Calu3 (cell line): ENCODE measurements at regions not wholly inside any gene's neighbourhood (a gene's known extent, or its start where the extent isn't known, plus 50 kb on each side); places are given as distances from the start of the nearest gene placed in this dataset.

Experiments
- BruUV-seq: library from RNA; stranded (reverse); fragments of 400-500 nt; replicated peaks from 2 replicates; lab custom pipeline; 2021; lab: Mats Ljungman, UMichigan
- CTCF ChIA-PET: fragments of 300-600 bp; sonication (Branson Sonifier 250); formaldehyde crosslinking; loops from one replicate; lab custom pipeline; 2022; ENCODE audit warnings: antibody characterized with exemption; lab: Charles Lee
- DNase-seq: peaks from one replicate; pipeline ENCODE4 v3.0.0; 2022
- H3K27ac Mint-ChIP-seq: one replicate; pipeline ENCODE4 v1.8.0; 2022; ENCODE audit warnings: mixed read lengths; ENCODE audit not compliant: unreplicated experiment
- H3K27me3 Mint-ChIP-seq: one replicate; pipeline ENCODE4 v1.8.0; 2022; ENCODE audit warnings: mixed read lengths; ENCODE audit not compliant: unreplicated experiment
- H3K36me3 Mint-ChIP-seq: one replicate; pipeline ENCODE4 v1.8.0; 2022; ENCODE audit warnings: mild to moderate bottlenecking, moderate library complexity, mixed read lengths; ENCODE audit not compliant: insufficient read depth, unreplicated experiment
- H3K4me1 Mint-ChIP-seq: one replicate; pipeline ENCODE4 v1.8.0; 2022; ENCODE audit warnings: mild to moderate bottlenecking, low read depth, mixed read lengths; ENCODE audit not compliant: unreplicated experiment
- H3K4me3 Mint-ChIP-seq: one replicate; pipeline ENCODE4 v1.8.0; 2022; ENCODE audit warnings: mild to moderate bottlenecking, low read depth, moderate library complexity, mixed read lengths; ENCODE audit not compliant: unreplicated experiment
- H3K9me3 Mint-ChIP-seq: one replicate; pipeline ENCODE4 v1.8.0; 2022; ENCODE audit warnings: low read depth, mixed read lengths; ENCODE audit not compliant: unreplicated experiment
- CTCF ChIP-seq: fragments of 200-600 bp; IDR thresholded peaks from one replicate; pipeline ENCODE4 v1.8.0; 2022; ENCODE audit warnings: antibody characterized with exemption; ENCODE audit not compliant: unreplicated experiment
- intact Hi-C: fragments of 100-400 bp; cut with micrococcal nuclease; formaldehyde crosslinking; loops from one replicate; pipeline ENCODE4 v1.10.0; 2022; ENCODE audit not compliant: unreplicated experiment

GRCh38 chr12:105616971-105617540 lies 286.6 kb downstream of the C12orf75 start:
- intact Hi-C loops: no loop called here
- Mint-ChIP-seq H3K27me3 (peaks cover 11% of the 10 kb centered on the region), H3K4me1 (no peaks in the 10 kb centered on the region), H3K36me3 (no peaks in the 10 kb centered on the region), H3K4me3 (no peak overlapping the region), H3K27ac (no peak overlapping the region), H3K9me3 (no peaks in the 10 kb centered on the region)
- no peak for DNase-seq
- CTCF ChIA-PET: no interaction called here
- TF ChIP-seq CTCF: no peak
- no TSS peak for BruUV-seq

DNA sequence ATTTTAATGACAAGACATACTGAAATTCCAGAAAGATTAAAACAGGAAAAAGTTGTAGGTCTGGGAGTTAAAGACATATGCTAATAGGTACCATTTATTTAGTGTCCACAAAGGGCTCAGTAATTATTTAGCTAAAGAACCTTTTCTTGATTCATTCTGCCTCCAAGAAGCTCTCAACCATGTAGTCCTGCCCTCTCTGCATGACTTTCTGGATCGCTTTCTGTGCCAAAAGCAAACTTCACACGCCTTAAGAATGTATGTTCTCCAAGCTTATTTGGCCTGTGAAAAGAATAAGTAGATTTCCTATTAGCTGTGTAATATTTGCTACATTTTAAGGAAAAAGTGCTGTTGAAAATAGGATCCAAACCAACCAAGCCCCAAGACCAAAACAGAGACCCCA lies 291.7 kb downstream of the C12orf75 start:
- no peaks in the 10 kb centered on the region for H3K36me3 Mint-ChIP-seq
- CTCF ChIA-PET: no interaction called here
- intact Hi-C loops: no loop called here

GRCh38 chr12:105622846-105623736 lies 292.6 kb downstream of the C12orf75 start:
- H3K27me3 Mint-ChIP-seq: peaks cover 33% of the 10 kb centered on the region
- CTCF ChIA-PET: no interaction called here
- peaks cover 2% of the 10 kb centered on the region for H3K9me3 Mint-ChIP-seq
- BruUV-seq: no TSS peak
- H3K36me3 Mint-ChIP-seq: no peaks in the 10 kb centered on the region
- H3K4me1 Mint-ChIP-seq: no peaks in the 10 kb centered on the region
- no peak overlapping the region for H3K27ac Mint-ChIP-seq
- H3K4me3 Mint-ChIP-seq: no peak overlapping the region
- no peak for DNase-seq
- intact Hi-C loops: no loop called here
- TF ChIP-seq CTCF: no peak

More for the DNA sequence above, 291.7 kb downstream of the C12orf75 start:
- Mint-ChIP-seq H3K27ac (no peak overlapping the region), H3K9me3 (no peaks in the 10 kb centered on the region), H3K4me3 (no peak overlapping the region), H3K4me1 (no peaks in the 10 kb centered on the region), H3K27me3 (peaks cover 33% of the 10 kb centered on the region)
- TF ChIP-seq CTCF: no peak
- no peak for DNase-seq
- BruUV-seq: no TSS peak

DNA sequence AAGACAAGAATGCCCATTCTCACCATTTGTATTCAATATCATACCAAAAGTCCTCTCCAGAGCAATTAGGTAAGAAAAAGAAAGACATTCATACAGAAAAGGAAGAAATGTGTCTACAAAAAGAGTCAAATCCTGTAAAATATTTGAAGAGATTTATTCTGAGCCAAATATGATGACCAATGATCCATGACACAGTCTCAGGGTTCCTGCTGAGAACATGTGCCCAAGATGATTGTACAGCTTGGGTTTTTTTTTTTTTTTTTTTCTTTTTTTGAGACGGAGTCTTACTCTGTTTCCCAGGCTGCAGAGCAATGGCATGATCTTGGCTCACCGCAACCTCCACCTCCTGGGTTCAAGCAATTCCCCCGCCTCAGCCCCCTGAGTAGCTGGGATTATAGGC lies 296.2 kb downstream of the C12orf75 start:
- Mint-ChIP-seq H3K27ac (no peak overlapping the region), H3K4me3 (no peak overlapping the region), H3K9me3 (peaks cover 2% of the 10 kb centered on the region), H3K27me3 (peaks cover 26% of the 10 kb centered on the region), H3K36me3 (no peaks in the 10 kb centered on the region), H3K4me1 (no peaks in the 10 kb centered on the region)
- BruUV-seq: no TSS peak
- DNase-seq: no peak
- CTCF ChIA-PET: interaction anchor here (0.7 kb wide), 2 partner anchors 177 to 455 kb away, joined by 3 read pairs; no protein-coding TSS in a partner anchor
- no peak for TF ChIP-seq CTCF
- intact Hi-C loops: no loop called here
